Stromal cell of bone marrow (primary cell): ENCODE measurements at regions not wholly inside any gene's neighbourhood (a gene's known extent, or its start where the extent isn't known, plus 50 kb on each side); places are given as distances from the start of the nearest gene placed in this dataset.
A peak's percentile ranks its signal among the peaks of the same experiment; 100 is the strongest.

Experiments used
- DNase-seq: peaks from one replicate; pipeline ENCODE4 v3.0.0-alpha.2; 2012; ENCODE audit warnings: low read depth

GRCh38 chr11:15882876-15883454 is 473.4 kb downstream of the SOX6 start:
- DNase-seq: no peak

DNA sequence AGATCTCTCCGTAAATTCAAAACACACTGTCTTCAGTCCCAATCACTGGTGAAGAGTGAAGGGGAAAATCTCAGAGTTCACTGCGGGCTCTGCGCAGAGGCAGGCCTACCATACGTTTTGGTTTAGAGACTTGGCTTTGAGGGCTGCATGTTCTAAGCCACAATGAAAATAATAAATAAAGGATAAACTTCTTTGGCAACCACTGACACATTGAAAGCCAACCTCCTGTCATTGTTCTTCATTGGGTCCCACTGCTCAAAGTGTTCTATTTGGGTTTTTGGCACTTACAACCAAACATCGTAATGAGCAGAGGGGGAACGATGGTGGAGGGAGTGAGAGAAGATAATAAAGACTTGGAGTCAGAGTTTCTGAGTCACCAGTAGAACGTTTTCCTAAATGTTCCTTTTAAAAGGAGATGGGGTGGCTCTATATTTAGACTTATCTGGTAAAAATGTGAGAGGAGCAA is 472.9 kb downstream of the SOX6 start:
- DNase-seq: peak; percentile 10

DNA sequence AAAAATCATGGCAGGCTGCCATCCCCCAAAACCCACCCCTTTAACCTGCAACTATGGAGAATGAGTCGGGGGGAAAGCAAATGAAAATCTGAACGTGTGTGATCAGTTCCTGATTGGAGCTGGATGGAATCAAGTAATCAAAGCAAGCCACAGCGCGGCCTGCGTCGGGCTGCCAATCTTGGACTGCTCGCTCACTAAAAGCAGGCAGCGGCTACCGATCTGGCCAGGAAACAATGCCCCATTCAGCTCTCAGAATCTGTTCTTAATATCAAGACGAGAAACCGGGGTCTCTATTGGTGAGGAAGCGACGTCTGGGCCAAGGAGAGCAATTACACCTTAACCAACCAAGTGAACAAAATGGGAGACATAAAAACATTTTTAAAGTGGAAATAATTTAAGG is 472.2 kb downstream of the SOX6 start:
- no peak for DNase-seq

GRCh38 chr11:15884777-15885540 is 471.4 kb downstream of the SOX6 start:
- DNase-seq: no peak

DNA sequence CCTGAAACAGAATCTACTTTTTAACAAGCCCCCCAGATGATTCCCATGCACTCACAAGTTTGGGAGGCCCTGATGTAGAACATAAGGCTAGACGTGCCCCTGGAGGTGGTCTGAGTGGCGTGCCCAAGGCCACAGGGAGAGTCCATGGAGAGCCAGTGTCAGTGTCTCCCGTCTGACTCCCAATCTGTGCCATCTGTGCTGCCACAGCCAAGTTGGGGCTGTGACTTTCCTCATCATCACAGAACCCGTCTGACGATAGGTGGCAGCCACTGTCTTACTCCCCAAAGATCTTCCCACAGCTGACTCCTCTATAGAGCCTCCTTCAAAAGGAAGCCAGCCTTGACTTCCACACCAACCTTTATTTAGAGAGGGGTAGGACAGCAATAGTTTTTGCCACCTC is 470.5 kb downstream of the SOX6 start:
- no peak for DNase-seq

DNA sequence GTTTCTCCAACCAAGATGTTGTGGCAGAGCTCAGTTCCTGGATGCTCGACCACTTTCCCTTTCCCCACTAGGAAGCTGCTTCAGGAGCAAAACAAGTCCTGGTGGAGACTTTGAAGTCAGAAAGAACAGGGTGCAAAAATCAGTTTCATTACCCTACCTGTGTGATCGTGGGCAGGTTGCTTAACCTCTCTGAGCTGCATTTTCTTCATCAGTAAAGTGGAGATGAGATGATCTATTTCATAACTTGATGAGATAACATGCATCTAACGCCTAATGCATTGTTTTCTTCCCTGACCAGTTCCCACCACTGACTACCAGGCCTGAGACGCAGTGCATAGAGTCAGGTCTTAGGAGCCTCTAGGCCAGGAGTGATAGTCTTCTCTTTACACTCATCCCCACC is 470.0 kb downstream of the SOX6 start:
- DNase-seq: no peak

- DNase-seq: no peak
Measured at GRCh38 chr11:15886866-15887265, 469.5 kb downstream of the SOX6 start.

GRCh38 chr11:15888556-15889345 is 467.6 kb downstream of the SOX6 start:
- DNase-seq: no peak

DNA sequence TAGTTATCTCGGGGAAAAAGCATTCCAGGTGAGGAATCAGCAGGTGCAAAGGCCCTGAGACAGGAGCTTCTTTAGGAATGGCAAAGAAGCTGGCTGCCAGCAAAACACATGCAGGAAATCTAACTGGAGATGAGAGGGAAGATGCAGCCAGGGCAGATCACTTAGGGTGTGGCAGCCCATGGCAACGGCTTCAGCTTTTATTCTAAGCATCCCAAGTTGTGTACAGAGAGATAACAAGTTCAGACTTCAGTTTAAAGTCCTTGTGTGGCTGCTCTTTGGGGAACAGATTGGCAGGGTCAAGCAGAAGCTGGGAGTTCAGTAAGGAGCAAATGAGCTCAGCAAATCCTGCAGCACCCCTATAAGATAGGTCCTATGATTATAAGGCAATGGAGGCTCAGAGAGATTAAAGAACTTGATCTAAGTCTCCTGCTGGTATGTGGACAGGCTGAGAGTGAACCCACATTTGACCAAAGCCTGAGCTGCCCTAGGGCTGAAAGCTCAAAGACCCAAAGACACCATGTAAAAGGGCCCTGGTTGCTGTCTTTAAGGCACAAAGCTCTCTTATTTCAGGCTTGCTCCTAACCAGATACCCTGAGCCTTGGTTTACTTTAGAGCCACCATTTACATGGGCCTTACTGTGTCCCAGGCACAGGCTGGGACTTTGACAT is 466.8 kb downstream of the SOX6 start:
- no peak for DNase-seq

GRCh38 chr11:15890031-15890713 is 466.2 kb downstream of the SOX6 start:
- DNase-seq: peak; percentile 14

GRCh38 chr11:15893080-15893492 is 463.3 kb downstream of the SOX6 start:
- peak; percentile 41 for DNase-seq

DNA sequence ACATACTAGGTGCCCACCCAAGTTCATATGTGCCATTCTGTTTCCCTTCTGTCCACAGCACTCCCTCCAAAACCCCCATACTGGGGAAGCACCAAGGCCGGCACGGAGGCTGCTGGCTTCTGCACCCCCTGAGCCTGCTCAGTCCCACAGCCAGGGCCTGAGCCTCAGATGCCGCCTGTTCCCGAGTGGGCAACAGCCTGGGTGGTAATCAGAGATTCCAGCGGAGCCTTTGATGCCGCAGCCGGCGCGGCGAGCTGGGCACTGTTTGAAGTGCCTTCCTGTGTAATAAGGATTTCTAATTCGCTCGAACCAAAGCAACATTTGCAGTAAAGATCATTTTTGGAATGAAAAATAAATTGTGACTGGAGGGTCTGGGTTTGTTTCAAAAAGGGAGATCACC is 460.3 kb downstream of the SOX6 start:
- no peak for DNase-seq

- DNase-seq: no peak
Measured at GRCh38 chr11:15896530-15896929, 459.8 kb downstream of the SOX6 start.

- peak; percentile 6 for DNase-seq
Measured at GRCh38 chr11:15897211-15897960, 459.0 kb downstream of the SOX6 start.

- no peak for DNase-seq
Measured at GRCh38 chr11:15901054-15901453, 455.3 kb downstream of the SOX6 start.

DNA sequence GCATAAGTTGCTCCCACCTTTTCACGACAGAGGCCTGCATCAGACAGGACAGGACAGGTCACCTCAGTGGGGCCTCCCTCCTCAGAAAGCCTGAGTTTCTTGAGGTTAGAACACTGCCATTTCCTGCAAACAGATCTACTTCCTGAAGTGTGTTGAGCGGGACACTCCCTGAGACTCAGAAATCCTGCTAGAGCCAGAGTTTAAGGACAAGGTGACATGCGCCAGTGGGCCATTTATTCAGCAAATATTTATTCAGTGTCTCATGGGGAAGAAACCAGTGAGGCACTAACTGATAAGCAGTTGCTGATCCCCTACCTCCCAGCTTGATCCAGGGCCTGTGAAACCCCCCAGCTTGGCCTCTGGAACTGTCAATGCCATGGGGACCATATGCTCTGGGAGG is 454.6 kb downstream of the SOX6 start:
- no peak for DNase-seq

- no peak for DNase-seq
Measured at GRCh38 chr11:15903246-15903645, 453.1 kb downstream of the SOX6 start.

- DNase-seq: no peak
Measured at GRCh38 chr11:15905366-15906104, 450.8 kb downstream of the SOX6 start.

- DNase-seq: no peak
Measured at GRCh38 chr11:15906481-15907035, 449.8 kb downstream of the SOX6 start.

DNA sequence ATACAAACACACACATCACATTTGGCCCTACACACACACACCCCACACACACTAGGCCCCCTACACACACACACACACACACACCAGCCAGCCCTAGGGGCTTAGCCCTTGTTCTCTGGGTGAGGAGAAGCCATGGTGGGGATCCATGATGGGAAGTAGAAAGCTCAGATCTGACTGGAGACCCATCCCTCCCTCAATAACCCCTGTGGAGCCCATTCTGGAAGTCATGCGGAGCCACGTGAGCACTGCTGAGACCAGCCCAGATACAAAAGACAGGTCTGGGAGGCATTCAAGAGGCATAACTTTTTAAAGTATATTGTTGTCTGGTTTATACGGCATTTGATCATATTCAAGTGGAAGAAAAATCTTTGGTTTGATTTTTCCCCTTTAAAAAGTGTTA is 448.5 kb downstream of the SOX6 start:
- no peak for DNase-seq
